IMR-90 (cell line): ENCODE measurements at regions not wholly inside any gene's neighbourhood (a gene's known extent, or its start where the extent isn't known, plus 50 kb on each side); places are given as distances from the start of the nearest gene placed in this dataset.

Source experiments
- BHLHE40 ChIP-seq: fragments of 150-350 bp; IDR thresholded peaks from 2 replicates; pipeline ENCODE4 v1.6.1; 2016; ENCODE audit warnings: mild to moderate bottlenecking, low read depth, low read length
- CEBPB ChIP-seq: IDR thresholded peaks from 2 replicates; pipeline ENCODE4 v1.6.1; 2012; ENCODE audit warnings: low read depth, low read length, improper control_type of control experiment
- CHD1 ChIP-seq: IDR thresholded peaks from 2 replicates; pipeline ENCODE4 v1.6.1; 2012; ENCODE audit warnings: low read depth, low read length, improper control_type of control experiment
- CTCF ChIP-seq: conservative IDR thresholded peaks from 2 replicates; pipeline ENCODE4 v1.5.1; 2012; ENCODE audit warnings: mild to moderate bottlenecking, low read depth, low read length, improper control_type of control experiment
- FOS ChIP-seq: fragments of 150-350 bp; IDR thresholded peaks from 2 replicates; pipeline ENCODE4 v1.6.1; 2016; ENCODE audit warnings: low read depth, low read length
- MAFK ChIP-seq: IDR thresholded peaks from 2 replicates; pipeline ENCODE4 v1.6.1; 2012; ENCODE audit warnings: low read depth, low read length, improper control_type of control experiment
- POLR2A ChIP-seq: IDR thresholded peaks from 2 replicates; pipeline ENCODE4 v1.6.1; 2012; ENCODE audit warnings: mild to moderate bottlenecking, low read depth, low read length
- RAD21 ChIP-seq: IDR thresholded peaks from 2 replicates; pipeline ENCODE4 v1.6.1; 2012; ENCODE audit warnings: low read length, improper control_type of control experiment
- RCOR1 ChIP-seq: IDR thresholded peaks from 2 replicates; pipeline ENCODE4 v1.6.1; 2012; ENCODE audit warnings: mild to moderate bottlenecking, low read length, improper control_type of control experiment; ENCODE audit not compliant: insufficient replicate concordance
- RFX5 ChIP-seq: IDR thresholded peaks from 2 replicates; pipeline ENCODE4 v1.8.0; 2012; ENCODE audit warnings: low read depth, mild to moderate bottlenecking, low read length, moderate library complexity
- SMC3 ChIP-seq: fragments of 150-350 bp; IDR thresholded peaks from 2 replicates; pipeline ENCODE4 v1.6.1; 2016; ENCODE audit warnings: low read depth, mild to moderate bottlenecking, antibody characterized with exemption, low read length, moderate library complexity
- USF2 ChIP-seq: fragments of 150-350 bp; IDR thresholded peaks from 2 replicates; pipeline ENCODE4 v1.6.1; 2017; ENCODE audit warnings: mild to moderate bottlenecking, antibody characterized with exemption, low read length, low read depth
- TF ChIP-seq, protein P1 (sequence below): fragments of 150-350 bp; IDR thresholded peaks from 2 replicates; pipeline ENCODE4 v1.6.1; 2016; ENCODE audit warnings: low read depth, mild to moderate bottlenecking, low read length, moderate library complexity, borderline replicate concordance

DNA sequence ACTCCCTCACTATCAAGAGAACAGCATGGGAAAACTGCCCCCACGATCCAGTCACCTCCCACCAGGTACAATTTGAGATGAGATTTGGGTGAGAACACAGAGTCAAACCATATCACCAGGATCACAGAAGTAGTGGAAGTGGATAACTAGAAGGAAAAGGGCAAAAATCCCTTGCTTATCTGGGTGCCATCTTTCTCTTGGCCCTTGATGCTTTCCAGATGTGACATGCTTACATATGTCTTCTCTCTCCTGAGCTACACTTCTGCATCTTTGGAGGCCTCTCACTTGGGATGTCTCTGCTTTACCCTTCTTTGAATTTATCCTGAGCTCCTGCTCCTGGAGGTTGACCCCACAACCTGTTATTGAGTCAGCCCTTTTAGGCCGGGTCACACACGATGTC, 57.6 kb upstream of the APOBEC4 start:
- TF ChIP-seq CTCF (no peak), MAFK (no peak), POLR2A (no peak), USF2 (no peak), RFX5 (no peak), BHLHE40 (no peak), FOS (no peak), RAD21 (no peak), RCOR1 (no peak), CHD1 (no peak), SMC3 (no peak), CEBPB (no peak)
- TF ChIP-seq, protein P1, sequence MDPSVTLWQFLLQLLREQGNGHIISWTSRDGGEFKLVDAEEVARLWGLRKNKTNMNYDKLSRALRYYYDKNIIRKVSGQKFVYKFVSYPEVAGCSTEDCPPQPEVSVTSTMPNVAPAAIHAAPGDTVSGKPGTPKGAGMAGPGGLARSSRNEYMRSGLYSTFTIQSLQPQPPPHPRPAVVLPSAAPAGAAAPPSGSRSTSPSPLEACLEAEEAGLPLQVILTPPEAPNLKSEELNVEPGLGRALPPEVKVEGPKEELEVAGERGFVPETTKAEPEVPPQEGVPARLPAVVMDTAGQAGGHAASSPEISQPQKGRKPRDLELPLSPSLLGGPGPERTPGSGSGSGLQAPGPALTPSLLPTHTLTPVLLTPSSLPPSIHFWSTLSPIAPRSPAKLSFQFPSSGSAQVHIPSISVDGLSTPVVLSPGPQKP: no peak
